ENCODE measurements at regions not wholly inside any gene's neighbourhood (a gene's known extent, or its start where the extent isn't known, plus 50 kb on each side); places are given as distances from the start of the nearest gene placed in this dataset.
A peak's percentile ranks its signal among the peaks of the same experiment; 100 is the strongest.

- DNase-seq (ENCODE audit: low spot score) = no peak
Observed at GRCh38 chr14:46279776-46280175, 371.8 kb downstream of the RPL10L start.

DNA sequence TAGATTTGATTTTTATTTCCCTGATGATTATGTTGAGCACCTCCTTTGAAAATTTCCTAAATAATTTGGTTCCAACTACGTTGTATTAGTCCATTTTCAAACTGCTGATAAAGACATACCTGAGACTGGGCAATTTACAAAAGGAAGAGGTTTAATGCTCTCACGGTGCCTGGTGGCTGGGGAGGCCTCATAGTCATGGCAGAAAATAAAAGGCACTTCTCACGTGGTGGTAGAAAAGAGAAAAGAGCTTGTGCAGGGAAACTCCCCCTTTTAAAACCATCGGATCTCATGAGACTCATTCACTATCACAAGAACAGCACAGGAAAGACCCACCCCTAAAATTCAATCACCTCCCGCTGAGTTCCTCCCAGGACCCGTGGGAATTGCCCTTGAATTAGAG lies 372.3 kb downstream of the RPL10L start:
- DNase-seq (ENCODE audit: low spot score) = no peak

DNA sequence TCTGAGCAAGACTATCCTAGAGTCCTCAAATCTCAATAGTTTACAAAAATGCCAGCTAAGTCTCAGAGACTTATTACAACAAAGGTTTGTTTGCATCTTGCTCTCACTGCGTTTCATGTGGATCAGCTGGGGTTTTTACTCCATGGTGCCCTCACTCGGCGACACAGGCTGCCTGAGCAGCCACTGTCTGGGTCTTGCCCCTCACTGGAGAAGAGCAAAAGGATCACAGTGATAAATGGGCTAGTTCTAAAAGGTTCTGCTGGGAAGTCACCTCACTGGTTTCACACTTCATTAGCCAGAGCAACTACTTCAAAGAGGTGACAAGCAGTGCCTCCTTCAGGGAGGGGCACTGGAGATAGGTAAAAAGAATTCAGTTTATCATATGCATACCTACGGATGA lies 392.0 kb downstream of the RPL10L start:
- no peak for DNase-seq (ENCODE audit: low spot score)

GRCh38 chr14:46256381-46256780 lies 395.2 kb downstream of the RPL10L start:
- DNase-seq (ENCODE audit: low spot score) = no peak

- no peak for DNase-seq (ENCODE audit: low spot score)
Observed at GRCh38 chr14:46250113-46250703, 401.4 kb downstream of the RPL10L start.

- no peak for DNase-seq (ENCODE audit: low spot score)
Observed at GRCh38 chr14:46248001-46248630, 403.5 kb downstream of the RPL10L start.

- DNase-seq (ENCODE audit: low spot score) = peak; percentile 89
Observed at GRCh38 chr14:46245276-46245675, 406.3 kb downstream of the RPL10L start.

DNA sequence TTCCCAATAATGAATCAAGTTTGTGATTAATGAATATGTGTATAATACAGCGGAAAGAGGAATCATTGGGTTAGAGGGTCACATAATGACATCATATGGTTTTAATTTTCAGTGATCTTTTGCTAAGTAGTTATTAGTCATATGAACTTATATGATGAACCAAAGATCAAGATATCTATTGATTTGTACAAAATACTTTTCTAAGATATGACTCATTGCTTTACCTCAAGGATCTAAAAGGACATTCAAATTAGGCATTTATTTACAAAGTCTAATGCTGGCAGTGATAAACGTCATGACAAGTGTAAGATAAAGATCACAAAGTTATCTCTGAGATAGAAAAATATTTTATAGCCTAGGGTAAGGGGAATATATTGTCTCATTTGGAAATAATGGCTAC lies 417.8 kb downstream of the RPL10L start:
- DNase-seq (ENCODE audit: low spot score) = no peak

DNA sequence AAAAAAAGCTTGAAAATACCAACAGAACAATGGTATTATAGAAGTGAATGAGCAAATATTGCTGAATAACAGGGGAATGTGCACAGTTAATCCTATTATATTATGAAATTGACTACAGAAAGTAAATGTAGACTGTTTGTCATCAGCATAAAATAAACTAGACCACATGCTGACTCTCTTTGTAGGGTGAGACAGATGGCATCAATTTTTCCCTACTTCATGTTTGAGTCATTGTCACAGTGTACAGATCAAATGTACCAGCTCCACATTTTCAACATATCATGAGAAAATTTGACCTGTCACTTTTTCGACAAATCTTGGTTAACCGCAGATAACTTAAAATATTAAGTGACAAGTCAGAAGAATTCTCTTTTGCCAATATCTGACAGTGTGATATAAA lies 421.0 kb downstream of the RPL10L start:
- DNase-seq (ENCODE audit: low spot score) = peak; percentile 32

- no peak for DNase-seq (ENCODE audit: low spot score)
Observed at GRCh38 chr14:46215801-46216200, 435.8 kb downstream of the RPL10L start.

DNA sequence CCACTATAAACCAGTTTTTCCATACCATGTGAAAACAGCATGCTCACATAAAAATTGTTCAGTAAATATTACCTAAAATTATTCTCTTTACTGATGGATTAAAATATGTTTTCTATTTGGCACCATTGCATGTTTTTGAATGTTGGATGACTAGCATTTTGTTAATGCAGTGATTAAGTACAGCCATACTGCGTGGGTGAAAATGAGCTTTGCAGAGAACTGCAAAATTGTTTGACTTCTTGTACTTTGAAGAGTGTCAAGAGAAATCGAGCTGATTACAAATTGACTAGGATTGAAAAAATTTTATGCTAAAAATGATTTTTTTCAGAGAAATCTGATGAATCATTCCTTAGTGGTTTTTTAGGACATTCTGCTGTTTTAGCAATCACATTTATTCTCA lies 452.9 kb downstream of the RPL10L start:
- no peak for DNase-seq (ENCODE audit: low spot score)

- DNase-seq (ENCODE audit: low spot score) = no peak
Observed at GRCh38 chr14:46197856-46198255, 453.7 kb downstream of the RPL10L start.

All from cerebellar cortex (tissue), 1 donor.